ENCODE measurements at regions not wholly inside any gene's neighbourhood (a gene's known extent, or its start where the extent isn't known, plus 50 kb on each side); places are given as distances from the start of the nearest gene placed in this dataset.

- H3K4me3 Mint-ChIP-seq = no peak overlapping the region
- no peaks in the 10 kb centered on the region for H4K20me1 ChIP-seq (ENCODE audit: low read depth)
- H3K79me2 ChIP-seq (ENCODE audit: low read depth) = no peaks in the 10 kb centered on the region
Observed at GRCh38 chr13:40180776-40181175, 485.7 kb downstream of the FOXO1 start.

GRCh38 chr13:40181203-40181845 lies 485.1 kb downstream of the FOXO1 start:
- Histone ChIP-seq H3K27ac (no peak overlapping the region), H2AFZ (replicated peaks) (no peak overlapping the region), H3K4me1 (no peaks in the 10 kb centered on the region), H4K20me1 (ENCODE audit: low read depth) (no peaks in the 10 kb centered on the region), H3F3A (ENCODE audit: low read depth) (no peaks in the 10 kb centered on the region), H3K9me3 (ENCODE audit: low read depth) (no peaks in the 10 kb centered on the region), H3K9ac (no peak overlapping the region), H3K4me2 (no peak overlapping the region), H3K79me2 (ENCODE audit: low read depth) (no peaks in the 10 kb centered on the region), H3K36me3 (no peaks in the 10 kb centered on the region), H3K4me3 (no peak overlapping the region), H3K27me3 (no peaks in the 10 kb centered on the region)
- H3K4me1 Mint-ChIP-seq = peaks cover 19% of the 10 kb centered on the region
- no peak overlapping the region for H3K27ac Mint-ChIP-seq
- DNase-seq (ENCODE audit: low spot score) = no peak
- no peaks in the 10 kb centered on the region for H3K36me3 Mint-ChIP-seq
- no peaks in the 10 kb centered on the region for H3K9me3 Mint-ChIP-seq
- H3K4me3 Mint-ChIP-seq = no peak overlapping the region
- no peak for TF ChIP-seq CTCF (IDR thresholded peaks at IDR 0.05)
- no peak for TF ChIP-seq EZH2phosphoT487 (IDR thresholded peaks at IDR 0.05)
- no peak for TF ChIP-seq EZH2 (IDR thresholded peaks at IDR 0.05)
- H3K27me3 Mint-ChIP-seq (ENCODE audit: insufficient read depth, low read depth) = peaks cover 2% of the 10 kb centered on the region

More at GRCh38 chr13:40180776-40181175, 485.7 kb downstream of the FOXO1 start:
- no peak overlapping the region for H3K27ac Mint-ChIP-seq
- Histone ChIP-seq H3K4me3 (no peak overlapping the region), H3K27ac (no peak overlapping the region), H3K9ac (no peak overlapping the region), H3K27me3 (no peaks in the 10 kb centered on the region), H2AFZ (replicated peaks) (no peak overlapping the region), H3K4me1 (no peaks in the 10 kb centered on the region), H3K9me3 (ENCODE audit: low read depth) (no peaks in the 10 kb centered on the region), H3F3A (ENCODE audit: low read depth) (no peaks in the 10 kb centered on the region), H3K36me3 (no peaks in the 10 kb centered on the region), H3K4me2 (no peak overlapping the region)
- TF ChIP-seq CTCF (IDR thresholded peaks at IDR 0.05) (no peak), EZH2phosphoT487 (IDR thresholded peaks at IDR 0.05) (no peak), EZH2 (IDR thresholded peaks at IDR 0.05) (no peak)
- no peaks in the 10 kb centered on the region for H3K9me3 Mint-ChIP-seq
- no peaks in the 10 kb centered on the region for H3K36me3 Mint-ChIP-seq
- peaks cover 19% of the 10 kb centered on the region for H3K4me1 Mint-ChIP-seq
- peaks cover 2% of the 10 kb centered on the region for H3K27me3 Mint-ChIP-seq (ENCODE audit: insufficient read depth, low read depth)
- DNase-seq (ENCODE audit: low spot score) = no peak

- Histone ChIP-seq H3K27ac (no peak overlapping the region), H3K4me2 (no peak overlapping the region)
- H3K4me3 Mint-ChIP-seq = no peak overlapping the region
Observed at GRCh38 chr13:40182591-40182990, 483.9 kb downstream of the FOXO1 start.

More at GRCh38 chr13:40182591-40182990, 483.9 kb downstream of the FOXO1 start:
- Histone ChIP-seq H3F3A (ENCODE audit: low read depth) (no peaks in the 10 kb centered on the region), H3K4me3 (no peak overlapping the region), H4K20me1 (ENCODE audit: low read depth) (no peaks in the 10 kb centered on the region), H3K27me3 (no peaks in the 10 kb centered on the region), H3K36me3 (no peaks in the 10 kb centered on the region), H3K4me1 (no peaks in the 10 kb centered on the region), H3K79me2 (ENCODE audit: low read depth) (no peaks in the 10 kb centered on the region), H2AFZ (replicated peaks) (no peak overlapping the region), H3K9ac (no peak overlapping the region), H3K9me3 (ENCODE audit: low read depth) (no peaks in the 10 kb centered on the region)
- H3K9me3 Mint-ChIP-seq = no peaks in the 10 kb centered on the region
- peaks cover 22% of the 10 kb centered on the region for H3K4me1 Mint-ChIP-seq
- TF ChIP-seq CTCF (IDR thresholded peaks at IDR 0.05) = no peak
- TF ChIP-seq EZH2phosphoT487 (IDR thresholded peaks at IDR 0.05) = no peak
- TF ChIP-seq EZH2 (IDR thresholded peaks at IDR 0.05) = no peak
- peaks cover 2% of the 10 kb centered on the region for H3K27me3 Mint-ChIP-seq (ENCODE audit: insufficient read depth, low read depth)
- no peak overlapping the region for H3K27ac Mint-ChIP-seq
- H3K36me3 Mint-ChIP-seq = no peaks in the 10 kb centered on the region
- no peak for DNase-seq (ENCODE audit: low spot score)
